Testis (tissue), 2 donors: ENCODE measurements at regions not wholly inside any gene's neighbourhood (a gene's known extent, or its start where the extent isn't known, plus 50 kb on each side); places are given as distances from the start of the nearest gene placed in this dataset.

Experiments used
- CTCF ChIP-seq, 3 experiments: fragments of 450-650 bp in 2 of 3; fragments of 200-600 bp in 1 of 3; sonication (generic) in 1 of 3; IDR thresholded peaks; one replicate each; pipeline ENCODE4 v1.5.1; 2016 to 2019; ENCODE audit warnings: antibody characterized with exemption in 3 of 3, mild to moderate bottlenecking in 2 of 3, moderate library complexity in 1 of 3
- POLR2A ChIP-seq: fragments of 450-650 bp; IDR thresholded peaks from one replicate; pipeline ENCODE4 v1.6.1; 2017; ENCODE audit warnings: antibody characterized with exemption, mild to moderate bottlenecking, moderate library complexity

GRCh38 chr13:50724438-50724837 lies 119.1 kb downstream of the DLEU7 start:
- TF ChIP-seq CTCF (IDR thresholded peaks at IDR 0.05) = no peak
- no peak for TF ChIP-seq POLR2A
